NCI-H2227 (cell line): ENCODE measurements at regions not wholly inside any gene's neighbourhood (a gene's known extent, or its start where the extent isn't known, plus 50 kb on each side); places are given as distances from the start of the nearest gene placed in this dataset.
A peak's percentile ranks its signal among the peaks of the same experiment; 100 is the strongest.
"Not testable (repeated sequence)": the region's sequence is repeated elsewhere in the genome, so short reads cannot be mapped to it uniquely, and the experiment has no call there.

Experiments used
- DNase-seq: peaks from one replicate; lab custom pipeline; 2025; ENCODE audit not compliant: unreplicated experiment; lab: John Stamatoyannopoulos, UW

GRCh38 chr7:81074406-81074805 is 155.6 kb upstream of the SEMA3C start:
- DNase-seq, result no peak

DNA sequence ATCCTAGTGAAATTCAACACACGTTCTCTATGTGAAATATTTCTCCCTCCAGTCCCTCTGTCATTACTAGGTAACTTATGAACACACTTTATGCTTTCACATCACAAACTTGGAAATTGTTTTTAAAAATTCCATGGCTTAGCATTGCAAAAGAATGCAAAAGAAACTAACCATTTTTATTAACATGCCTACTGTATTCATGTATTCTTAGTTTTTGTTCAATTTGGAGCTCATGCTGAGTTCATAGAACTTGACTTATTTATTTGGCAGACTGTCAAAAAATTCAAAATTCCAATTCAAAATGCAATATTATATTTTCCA is 155.0 kb upstream of the SEMA3C start:
- DNase-seq, result no peak

DNA sequence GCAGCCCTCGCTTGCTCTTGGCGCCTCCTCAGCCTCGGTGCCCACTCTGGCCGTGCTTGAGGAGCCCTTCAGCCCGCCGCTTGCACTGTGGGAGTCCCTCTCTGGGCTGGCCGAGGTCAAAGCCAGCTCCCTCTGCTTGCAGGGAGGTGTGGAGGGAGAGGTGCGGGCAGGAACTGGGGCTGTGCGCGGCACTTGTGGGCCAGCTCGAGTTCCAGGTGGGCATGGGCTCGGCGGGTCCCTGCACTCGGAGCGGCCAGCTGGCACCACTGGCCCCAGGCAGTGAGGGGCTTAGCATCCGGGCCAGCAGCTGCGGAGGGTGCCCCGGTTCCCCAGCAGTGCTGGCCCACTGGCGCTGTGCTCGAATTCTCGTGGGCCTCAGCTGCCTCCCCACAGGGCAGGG is 152.1 kb upstream of the SEMA3C start:
- no peak for DNase-seq

DNA sequence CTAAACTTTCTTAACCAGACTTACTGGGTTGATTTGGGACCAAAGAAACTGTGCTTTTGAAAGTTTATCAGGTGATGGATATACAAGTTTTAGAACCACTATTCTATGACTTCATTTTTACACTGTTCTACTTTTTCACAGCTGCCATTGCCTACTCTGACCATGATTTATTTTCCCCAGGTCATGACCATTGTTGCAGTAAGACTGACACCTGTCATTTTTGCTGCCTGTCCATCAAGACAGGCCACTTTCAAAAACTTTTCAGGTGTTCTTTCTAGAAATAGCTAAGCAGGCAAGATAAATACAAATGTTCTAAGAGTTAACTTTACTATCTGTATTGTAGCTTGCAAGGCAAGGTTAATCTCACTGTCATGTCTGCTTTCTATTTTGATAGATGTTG is 147.9 kb upstream of the SEMA3C start:
- no peak for DNase-seq

GRCh38 chr7:81064426-81064825 is 145.6 kb upstream of the SEMA3C start:
- DNase-seq, result peak; percentile 62

DNA sequence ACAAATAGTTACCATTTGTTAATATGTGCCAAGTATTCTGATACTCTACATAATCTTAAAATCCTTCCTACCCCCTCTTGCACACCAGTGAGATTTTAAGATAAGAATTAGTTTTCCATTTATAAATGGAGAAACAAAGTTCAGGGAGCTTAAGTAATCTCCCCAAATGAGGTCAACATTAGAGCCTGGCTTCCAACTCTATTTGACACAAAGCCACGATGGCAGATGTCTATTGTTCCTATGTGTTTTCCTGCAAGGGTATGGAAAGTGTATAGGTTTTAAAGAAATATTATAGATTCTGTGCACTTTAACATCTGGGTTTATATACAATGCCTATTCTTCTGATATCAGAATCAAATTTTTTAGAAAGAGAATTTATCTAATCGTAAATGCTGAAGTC is 143.9 kb upstream of the SEMA3C start:
- no peak for DNase-seq

DNA sequence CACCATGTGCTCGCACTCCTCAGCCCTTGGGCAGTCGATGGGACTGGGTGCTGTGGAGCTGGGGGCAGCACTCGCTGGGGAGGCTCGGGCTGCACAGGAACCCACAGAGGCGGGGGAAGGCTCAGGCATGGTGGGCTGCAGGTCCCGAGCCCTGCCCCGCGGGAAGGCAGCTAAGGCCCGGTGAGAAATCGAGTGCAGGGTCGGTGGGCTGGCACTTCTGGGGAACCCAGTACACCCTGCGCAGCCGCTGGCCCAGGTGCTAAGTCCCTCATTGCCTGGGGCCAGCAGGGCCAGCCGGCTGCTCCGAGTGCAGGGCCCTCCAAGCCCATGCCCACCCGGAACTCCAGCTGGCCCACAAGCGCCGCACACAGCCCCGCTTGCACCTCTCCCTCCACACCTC is 138.6 kb upstream of the SEMA3C start:
- not testable (repeated sequence) for DNase-seq

DNA sequence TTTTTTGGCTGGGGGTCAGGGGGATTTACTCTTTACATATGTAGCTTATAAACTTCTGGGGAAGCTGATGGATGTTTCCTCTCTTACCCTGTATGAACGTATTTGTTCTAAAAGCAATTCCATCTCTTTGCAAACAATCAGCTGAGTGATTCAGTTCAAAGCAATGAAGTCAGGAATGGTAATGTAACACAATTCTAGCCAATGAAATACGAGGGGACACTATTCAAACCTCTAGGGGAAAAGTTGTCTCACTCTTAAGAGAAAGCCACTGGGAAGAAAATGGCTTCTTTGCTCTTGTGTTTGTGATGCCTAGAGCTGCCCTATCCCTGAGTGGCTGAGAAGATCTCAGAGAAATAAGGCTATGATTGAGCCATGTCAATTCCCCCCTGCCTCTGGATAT is 134.8 kb upstream of the SEMA3C start:
- no peak for DNase-seq

- no peak for DNase-seq
Measured at GRCh38 chr7:81051811-81052413, 133.1 kb upstream of the SEMA3C start.

GRCh38 chr7:81045491-81046030 is 126.7 kb upstream of the SEMA3C start:
- no peak for DNase-seq

- not testable (repeated sequence) for DNase-seq
Measured at GRCh38 chr7:81042646-81043045, 123.8 kb upstream of the SEMA3C start.

DNA sequence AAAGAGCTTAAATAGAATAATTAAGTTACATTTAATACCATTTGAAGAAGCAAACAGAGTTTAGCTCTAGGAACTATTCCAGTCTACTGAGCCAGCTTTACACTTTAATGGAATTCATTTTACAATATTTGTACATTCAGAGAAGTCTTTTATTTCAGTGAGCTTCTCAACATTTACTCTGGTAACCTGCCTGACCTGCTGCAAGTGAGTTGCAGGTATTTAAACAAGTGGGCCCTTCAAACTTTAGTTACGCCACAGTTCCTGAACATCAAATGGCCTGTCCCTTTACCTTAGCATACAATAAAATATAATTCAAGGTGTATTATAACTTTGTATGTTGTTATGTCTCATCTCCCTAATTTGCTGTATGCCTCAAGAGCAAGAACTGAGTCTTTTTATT is 121.6 kb upstream of the SEMA3C start:
- DNase-seq, result no peak

GRCh38 chr7:81036871-81037270 is 118.0 kb upstream of the SEMA3C start:
- no peak for DNase-seq

DNA sequence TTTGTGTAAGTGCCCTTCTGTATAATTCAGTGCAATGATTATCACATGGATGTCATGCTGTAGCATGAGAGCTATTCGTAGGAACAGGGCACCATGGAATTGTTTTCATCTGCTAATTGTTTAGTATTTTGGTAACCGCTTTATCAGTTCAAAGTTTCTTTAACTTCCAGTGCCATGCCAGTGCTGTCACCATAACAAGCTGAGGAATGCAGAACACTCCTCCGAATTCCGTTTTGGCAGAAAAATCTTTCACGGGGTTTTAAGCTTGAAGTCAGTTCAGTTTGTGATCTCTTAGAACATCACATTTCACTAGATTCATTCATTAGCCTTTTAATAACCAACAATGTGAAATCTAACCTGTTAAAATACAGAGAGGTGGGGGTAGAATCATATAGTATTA is 117.2 kb upstream of the SEMA3C start:
- no peak for DNase-seq

GRCh38 chr7:81031996-81032395 is 113.1 kb upstream of the SEMA3C start:
- no peak for DNase-seq

GRCh38 chr7:81031243-81031642 is 112.4 kb upstream of the SEMA3C start:
- no peak for DNase-seq

DNA sequence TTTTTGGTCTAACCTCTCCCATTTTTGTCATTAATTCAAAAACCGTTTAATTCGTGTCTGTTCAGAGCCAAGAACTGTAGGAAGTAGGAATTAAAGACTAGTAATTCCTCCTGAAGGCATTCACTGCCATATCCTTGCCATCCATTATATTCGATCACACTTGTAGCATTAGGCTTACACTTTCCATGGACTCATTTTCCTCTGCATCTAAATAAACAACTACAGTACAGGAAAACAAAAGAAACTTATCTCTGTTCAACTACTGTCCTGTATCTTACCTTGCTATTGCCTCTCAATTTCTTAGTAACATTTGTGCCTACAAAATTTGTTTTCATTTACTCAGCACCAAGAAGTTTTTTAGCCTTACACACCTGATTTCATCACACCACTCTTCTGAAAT is 111.6 kb upstream of the SEMA3C start:
- DNase-seq, result no peak

DNA sequence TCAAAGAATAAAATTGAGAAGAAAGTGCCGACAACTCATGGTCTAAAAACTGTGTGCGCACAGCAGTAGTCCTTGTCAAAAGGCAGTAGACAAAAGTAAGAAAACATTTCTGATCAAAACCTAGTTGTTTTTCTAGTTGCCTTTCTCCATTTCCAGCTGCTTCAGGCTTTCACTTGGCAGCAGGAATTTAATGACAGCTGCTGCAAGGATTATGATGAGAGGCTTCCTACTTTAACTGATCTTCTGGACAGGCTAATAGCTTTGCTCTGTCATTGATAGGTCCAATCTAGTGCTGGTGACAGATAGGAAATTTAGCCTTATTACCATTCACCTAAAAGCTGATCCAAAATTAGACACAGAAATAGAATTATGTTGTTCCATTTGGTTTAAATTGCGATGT is 110.7 kb upstream of the SEMA3C start:
- DNase-seq, result peak; percentile 35

DNA sequence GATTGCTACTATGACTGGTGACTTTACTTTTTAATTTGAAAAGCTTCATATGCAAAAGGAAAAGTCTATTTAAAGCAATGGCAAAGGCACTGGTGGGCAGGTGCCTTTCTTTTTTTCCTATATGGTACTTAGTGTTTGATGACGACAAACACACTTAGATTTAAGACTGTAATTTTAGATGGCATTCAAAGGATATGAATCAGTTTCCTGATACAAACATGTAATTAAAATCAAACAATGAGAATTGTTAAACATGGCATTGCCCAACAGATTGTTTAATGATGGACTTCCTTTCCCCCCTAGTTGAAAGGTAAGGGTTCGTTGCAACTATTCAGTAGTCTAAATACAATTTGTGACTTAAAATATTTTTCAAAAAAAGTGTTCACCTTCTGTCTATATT is 106.5 kb upstream of the SEMA3C start:
- DNase-seq, result no peak

GRCh38 chr7:81014908-81015307 is 96.1 kb upstream of the SEMA3C start:
- DNase-seq, result no peak

DNA sequence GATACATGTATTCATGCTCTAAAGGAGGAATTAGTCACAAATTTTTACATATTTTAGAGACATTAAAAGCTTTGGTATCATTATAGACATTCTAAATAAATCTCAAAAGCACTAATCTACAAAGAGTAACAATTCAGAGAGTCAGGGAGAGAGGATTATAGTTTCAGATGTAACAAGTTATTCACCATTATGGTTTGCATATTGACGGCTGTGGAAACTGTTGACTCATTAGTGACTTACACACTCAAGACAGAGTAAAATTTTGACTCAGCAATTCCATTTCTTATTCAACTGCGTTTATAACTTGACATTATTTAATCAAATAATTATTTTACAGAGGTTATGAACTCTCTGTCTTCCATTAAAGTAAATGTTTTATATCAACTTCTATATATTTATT is 95.4 kb upstream of the SEMA3C start:
- no peak for DNase-seq

DNA sequence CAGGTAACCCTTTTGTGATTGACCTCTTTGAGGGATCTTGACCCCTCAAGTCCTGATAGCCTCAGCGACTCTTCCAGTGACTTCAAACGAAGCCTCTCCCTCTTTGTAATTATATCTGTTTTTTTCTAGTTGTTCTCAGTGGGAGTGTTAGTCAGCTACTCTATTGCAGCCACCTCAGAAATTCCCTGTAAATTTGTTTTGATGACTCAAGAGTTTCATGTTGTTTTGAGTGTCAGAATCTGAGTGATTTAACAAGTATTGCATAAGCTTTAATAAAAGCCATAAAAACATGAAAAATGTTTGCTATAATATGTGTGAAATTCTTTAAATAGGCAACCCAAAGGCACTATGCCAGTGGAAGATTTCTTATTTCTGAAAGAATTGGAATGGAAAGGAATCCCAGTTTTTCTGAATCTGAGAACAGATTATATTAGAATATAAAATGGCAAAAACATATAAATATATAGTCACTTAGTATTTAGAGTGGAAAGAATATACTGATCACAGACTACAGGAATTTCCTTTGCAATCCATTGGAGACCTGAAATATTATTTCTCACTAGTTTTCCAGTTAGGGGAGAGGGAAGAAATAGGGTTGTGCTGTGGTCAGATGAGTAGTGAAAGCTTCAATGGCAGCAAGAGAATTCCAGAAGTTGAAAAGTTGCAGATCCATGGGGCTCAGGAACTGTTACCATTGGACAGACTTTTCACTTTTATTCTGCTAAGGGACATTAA is 94.4 kb upstream of the SEMA3C start:
- DNase-seq, result no peak

DNA sequence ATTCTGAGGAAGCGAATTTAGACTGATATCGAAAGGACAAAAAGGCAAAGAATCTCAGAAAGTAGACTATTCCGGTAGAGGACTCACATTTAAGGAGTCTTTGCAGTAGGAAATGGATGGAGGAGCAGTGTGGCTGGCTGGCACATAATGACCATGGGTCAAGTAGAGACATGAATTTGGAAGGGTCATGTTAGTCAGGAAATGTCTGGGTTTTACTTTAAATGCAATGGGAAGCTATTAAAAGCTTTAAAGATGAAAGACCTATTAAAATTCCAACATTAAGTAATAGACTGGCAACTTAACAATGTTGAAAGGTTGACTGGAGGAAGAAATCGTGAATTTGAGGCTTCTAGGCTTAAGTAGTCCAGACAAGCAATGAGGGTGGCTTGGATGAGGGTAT is 90.0 kb upstream of the SEMA3C start:
- no peak for DNase-seq
